ENCODE measurements at regions not wholly inside any gene's neighbourhood (a gene's known extent, or its start where the extent isn't known, plus 50 kb on each side); places are given as distances from the start of the nearest gene placed in this dataset.

- TF ChIP-seq CTCF (IDR thresholded peaks at IDR 0.05; ENCODE audit: insufficient read depth, low read length, poor library complexity, severe bottlenecking) = no peak
- Histone ChIP-seq H3K4me3 (ENCODE audit: low read depth, low read length) (no peak overlapping the region), H3K27me3 (ENCODE audit: control insufficient read depth, insufficient read depth, low read length) (no peaks in the 10 kb centered on the region), H3K36me3 (ENCODE audit: control insufficient read depth, insufficient read depth, low read length) (no peaks in the 10 kb centered on the region)
- DNase-seq (ENCODE audit: low read depth) = no peak
Measured at GRCh38 chr6:14464055-14464454, 346.5 kb downstream of the CD83 start.

- no peak for TF ChIP-seq CTCF (IDR thresholded peaks at IDR 0.05; ENCODE audit: insufficient read depth, low read length, poor library complexity, severe bottlenecking)
- Histone ChIP-seq H3K27me3 (ENCODE audit: control insufficient read depth, insufficient read depth, low read length) (no peaks in the 10 kb centered on the region), H3K36me3 (ENCODE audit: control insufficient read depth, insufficient read depth, low read length) (no peaks in the 10 kb centered on the region), H3K4me3 (ENCODE audit: low read depth, low read length) (no peak overlapping the region)
- no peak for DNase-seq (ENCODE audit: low read depth)
Measured at GRCh38 chr6:14464716-14465115, 347.1 kb downstream of the CD83 start.

GRCh38 chr6:14466278-14466677 is 348.7 kb downstream of the CD83 start:
- H3K27me3 ChIP-seq (ENCODE audit: control insufficient read depth, insufficient read depth, low read length) = no peaks in the 10 kb centered on the region
- no peak for DNase-seq (ENCODE audit: low read depth)
- H3K4me3 ChIP-seq (ENCODE audit: low read depth, low read length) = no peak overlapping the region
- no peaks in the 10 kb centered on the region for H3K36me3 ChIP-seq (ENCODE audit: control insufficient read depth, insufficient read depth, low read length)
- no peak for TF ChIP-seq CTCF (IDR thresholded peaks at IDR 0.05; ENCODE audit: insufficient read depth, low read length, poor library complexity, severe bottlenecking)

- TF ChIP-seq CTCF (IDR thresholded peaks at IDR 0.05; ENCODE audit: insufficient read depth, low read length, poor library complexity, severe bottlenecking) = no peak
- no peak for DNase-seq (ENCODE audit: low read depth)
- H3K36me3 ChIP-seq (ENCODE audit: control insufficient read depth, insufficient read depth, low read length) = no peaks in the 10 kb centered on the region
- no peak overlapping the region for H3K4me3 ChIP-seq (ENCODE audit: low read depth, low read length)
- H3K27me3 ChIP-seq (ENCODE audit: control insufficient read depth, insufficient read depth, low read length) = no peaks in the 10 kb centered on the region
Measured at GRCh38 chr6:14467591-14467990, 350.0 kb downstream of the CD83 start.

- no peak for TF ChIP-seq CTCF (IDR thresholded peaks at IDR 0.05; ENCODE audit: insufficient read depth, low read length, poor library complexity, severe bottlenecking)
- DNase-seq (ENCODE audit: low read depth) = no peak
- H3K27me3 ChIP-seq (ENCODE audit: control insufficient read depth, insufficient read depth, low read length) = no peaks in the 10 kb centered on the region
- no peaks in the 10 kb centered on the region for H3K36me3 ChIP-seq (ENCODE audit: control insufficient read depth, insufficient read depth, low read length)
- no peak overlapping the region for H3K4me3 ChIP-seq (ENCODE audit: low read depth, low read length)
Measured at GRCh38 chr6:14468647-14469321, 351.2 kb downstream of the CD83 start.

GRCh38 chr6:14470101-14470500 is 352.5 kb downstream of the CD83 start:
- Histone ChIP-seq H3K4me3 (ENCODE audit: low read depth, low read length) (no peak overlapping the region), H3K27me3 (ENCODE audit: control insufficient read depth, insufficient read depth, low read length) (no peaks in the 10 kb centered on the region), H3K36me3 (ENCODE audit: control insufficient read depth, insufficient read depth, low read length) (no peaks in the 10 kb centered on the region)
- TF ChIP-seq CTCF (IDR thresholded peaks at IDR 0.05; ENCODE audit: insufficient read depth, low read length, poor library complexity, severe bottlenecking) = no peak
- no peak for DNase-seq (ENCODE audit: low read depth)
